GM21737 (cell line): ENCODE measurements at regions not wholly inside any gene's neighbourhood (a gene's known extent, or its start where the extent isn't known, plus 50 kb on each side); places are given as distances from the start of the nearest gene placed in this dataset.

Source experiments
- ATAC-seq: cut with Tn5 transposase; IDR thresholded peaks from one replicate; pipeline ENCODE4 v1.9.1; 2021; ENCODE audit warnings: mild to moderate bottlenecking, moderate library complexity; ENCODE audit not compliant: unreplicated experiment

- ATAC-seq = no peak
Observed at GRCh38 chr2:144705328-144706245, 185.7 kb upstream of the ZEB2 start.

GRCh38 chr2:144704709-144705095, 184.8 kb upstream of the ZEB2 start:
- no peak for ATAC-seq

- ATAC-seq = no peak
Observed at GRCh38 chr2:144703852-144704708, 184.2 kb upstream of the ZEB2 start.

- no peak for ATAC-seq
Observed at GRCh38 chr2:144702051-144702450, 182.1 kb upstream of the ZEB2 start.

GRCh38 chr2:144701259-144701658, 181.3 kb upstream of the ZEB2 start:
- ATAC-seq = no peak

- no peak for ATAC-seq
Observed at GRCh38 chr2:144698156-144698555, 178.2 kb upstream of the ZEB2 start.

- ATAC-seq = no peak
Observed at GRCh38 chr2:144695657-144696056, 175.7 kb upstream of the ZEB2 start.

- ATAC-seq = no peak
Observed at GRCh38 chr2:144694456-144694855, 174.5 kb upstream of the ZEB2 start.

GRCh38 chr2:144693179-144693578, 173.3 kb upstream of the ZEB2 start:
- no peak for ATAC-seq

GRCh38 chr2:144692661-144693060, 172.7 kb upstream of the ZEB2 start:
- no peak for ATAC-seq

GRCh38 chr2:144690771-144691170, 170.9 kb upstream of the ZEB2 start:
- no peak for ATAC-seq

GRCh38 chr2:144686518-144687215, 166.7 kb upstream of the ZEB2 start:
- ATAC-seq = no peak

- ATAC-seq = no peak
Observed at GRCh38 chr2:144683966-144684365, 164.0 kb upstream of the ZEB2 start.

- ATAC-seq = no peak
Observed at GRCh38 chr2:144683107-144683753, 163.3 kb upstream of the ZEB2 start.

GRCh38 chr2:144682248-144682647, 162.3 kb upstream of the ZEB2 start:
- no peak for ATAC-seq

GRCh38 chr2:144681389-144681788, 161.5 kb upstream of the ZEB2 start:
- ATAC-seq = no peak

- no peak for ATAC-seq
Observed at GRCh38 chr2:144679942-144680341, 160.0 kb upstream of the ZEB2 start.

GRCh38 chr2:144678736-144679135, 158.8 kb upstream of the ZEB2 start:
- no peak for ATAC-seq

- ATAC-seq = no peak
Observed at GRCh38 chr2:144675731-144676130, 155.8 kb upstream of the ZEB2 start.

- no peak for ATAC-seq
Observed at GRCh38 chr2:144675331-144675730, 155.4 kb upstream of the ZEB2 start.

- no peak for ATAC-seq
Observed at GRCh38 chr2:144674071-144674470, 154.2 kb upstream of the ZEB2 start.
